ENCODE measurements at regions not wholly inside any gene's neighbourhood (a gene's known extent, or its start where the extent isn't known, plus 50 kb on each side); places are given as distances from the start of the nearest gene placed in this dataset.
"Not testable (repeated sequence)": the region's sequence is repeated elsewhere in the genome, so short reads cannot be mapped to it uniquely, and the experiment has no call there.

DNA sequence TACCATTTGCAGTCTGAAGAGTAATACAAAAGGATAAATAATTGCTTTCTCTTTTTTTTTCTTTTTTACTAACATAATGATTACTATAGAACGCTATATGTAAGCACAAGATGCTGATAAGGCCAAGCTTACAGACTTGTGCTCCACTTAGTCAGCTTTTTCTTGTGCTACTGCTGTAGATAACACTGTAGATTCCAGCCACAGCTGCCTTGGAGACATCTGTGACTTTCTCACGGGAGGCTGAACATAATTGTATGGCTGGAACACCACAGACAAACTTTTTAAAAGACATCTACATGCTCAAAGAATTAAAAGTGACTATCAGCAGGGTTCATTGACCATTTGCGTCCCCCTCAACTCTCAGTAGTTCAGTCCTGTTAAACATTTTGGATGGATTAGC lies 381.7 kb upstream of the AMOT start:
- H3K9me3 Mint-ChIP-seq = peaks cover 0 to 9% (median 2%) of the 10 kb centered on the region in 9 donors
- H3K27ac Mint-ChIP-seq = no peak overlapping the region
- POLR2A ChIA-PET = no interaction called here

DNA sequence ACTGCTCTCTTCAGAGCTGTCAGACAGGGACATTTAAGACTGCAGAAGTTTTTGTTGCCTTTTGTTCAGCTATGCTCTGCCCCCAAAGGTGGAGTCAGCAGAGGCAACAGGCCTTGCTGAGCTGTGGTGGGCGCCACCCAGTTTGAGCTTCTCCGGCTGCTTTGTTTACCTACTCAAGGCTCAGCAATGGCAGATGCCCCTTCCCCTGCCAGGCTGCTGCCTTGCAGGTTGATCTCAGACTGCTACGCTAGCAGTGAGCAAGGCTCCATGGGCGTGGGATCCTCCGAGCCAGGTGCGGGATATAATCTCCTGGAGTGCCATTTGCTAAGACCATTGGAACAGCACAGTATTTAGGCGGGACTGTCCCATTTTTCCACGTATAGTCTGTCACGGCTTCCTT lies 371.4 kb upstream of the AMOT start:
- Mint-ChIP-seq H3K36me3 (peaks cover 0 to 7% (median 0%) of the 10 kb centered on the region in 3 donors), H3K27ac (no peak overlapping the region), H3K4me1 (no peaks in the 10 kb centered on the region)

More for the DNA sequence above, 381.7 kb upstream of the AMOT start:
- H3K4me1 Mint-ChIP-seq = no peaks in the 10 kb centered on the region
- ATAC-seq (no peak), DNase-seq (no peak)
- no peaks in the 10 kb centered on the region for H3K27me3 Mint-ChIP-seq
- no peaks in the 10 kb centered on the region for H3K36me3 Mint-ChIP-seq
- H3K4me3 Mint-ChIP-seq = no peak overlapping the region

DNA sequence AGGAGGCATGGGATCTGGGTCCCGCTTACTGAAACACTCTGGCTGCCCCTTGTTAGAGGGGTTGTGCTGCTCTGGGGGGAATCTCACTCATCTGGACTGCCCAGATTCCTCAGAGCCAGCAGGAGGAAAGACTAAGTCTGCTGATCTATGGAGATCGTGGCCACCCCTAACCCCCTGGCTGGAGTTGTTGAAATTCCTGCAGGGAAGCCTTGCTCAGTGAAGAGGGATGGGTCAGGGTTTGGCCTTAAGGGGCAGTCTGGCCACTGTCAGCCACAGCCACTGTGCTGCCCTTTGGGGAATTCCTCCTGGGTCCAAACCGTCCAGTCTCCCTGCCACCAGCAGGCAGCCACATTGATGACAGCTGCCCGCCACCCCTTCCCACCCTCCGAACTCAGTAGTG lies 362.0 kb upstream of the AMOT start:
- no peaks in the 10 kb centered on the region for H3K27me3 Mint-ChIP-seq
- POLR2A ChIA-PET = no interaction called here

More for the DNA sequence above, 371.4 kb upstream of the AMOT start:
- Mint-ChIP-seq H3K9me3 (peaks cover 0 to 22% (median 5%) of the 10 kb centered on the region in 9 donors), H3K27me3 (peaks cover 0 to 4% (median 0%) of the 10 kb centered on the region in 5 donors), H3K4me3 (no peak overlapping the region)
- POLR2A ChIA-PET = no interaction called here
- ATAC-seq = no peak
- DNase-seq = no peak

DNA sequence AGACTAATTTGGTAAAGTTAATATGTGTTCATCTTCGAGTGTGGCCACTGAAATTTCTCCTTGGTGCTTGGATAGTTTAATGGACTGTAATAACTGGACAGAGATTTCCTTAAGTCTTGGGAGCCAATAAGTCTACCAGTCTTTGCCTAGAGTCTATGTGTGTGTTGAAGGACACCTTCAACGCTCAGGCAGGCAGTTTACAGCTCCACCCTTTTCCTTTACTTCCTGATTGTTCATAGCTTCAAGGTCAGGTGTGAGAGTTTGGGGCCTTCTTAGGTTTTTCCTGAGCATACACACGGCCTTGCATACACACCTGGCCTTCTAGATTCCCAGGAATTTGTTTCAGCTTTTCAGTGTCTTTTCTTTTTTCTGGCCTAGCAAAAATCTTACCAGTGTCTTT lies 355.3 kb upstream of the AMOT start:
- Mint-ChIP-seq H3K27ac (no peak overlapping the region), H3K36me3 (peaks cover 0 to 3% (median 0%) of the 10 kb centered on the region in 3 donors), H3K4me1 (no peaks in the 10 kb centered on the region), H3K9me3 (peaks cover 0 to 15% (median 2%) of the 10 kb centered on the region in 9 donors), H3K27me3 (no peaks in the 10 kb centered on the region), H3K4me3 (no peak overlapping the region)
- ATAC-seq = no peak
- no peak for DNase-seq
- POLR2A ChIA-PET = no interaction called here

More for the DNA sequence above, 362.0 kb upstream of the AMOT start:
- Mint-ChIP-seq H3K9me3 (peaks cover 0 to 36% (median 11%) of the 10 kb centered on the region in 9 donors), H3K27ac (no peak overlapping the region), H3K36me3 (no peaks in the 10 kb centered on the region), H3K4me1 (no peaks in the 10 kb centered on the region), H3K4me3 (no peak overlapping the region)
- DNase-seq (no peak), ATAC-seq (no peak)

DNA sequence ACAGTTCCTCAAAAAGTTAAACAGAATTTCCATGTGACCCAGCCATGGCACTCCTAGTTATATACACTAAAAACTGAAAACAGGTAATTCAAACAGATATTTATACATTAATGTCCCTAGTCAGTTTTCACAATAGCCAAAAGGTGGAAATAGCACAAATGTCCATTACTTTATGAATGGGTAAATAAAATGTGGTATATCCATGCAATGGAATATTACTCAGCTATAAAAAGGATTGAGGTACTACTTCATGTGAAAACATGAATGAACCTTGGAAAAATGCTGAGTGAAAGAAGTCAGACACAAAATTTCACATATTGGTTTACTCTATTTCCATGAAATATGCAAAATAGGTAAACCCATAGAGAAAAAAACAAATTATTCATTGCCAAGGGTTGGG lies 351.8 kb upstream of the AMOT start:
- no peak overlapping the region for H3K4me3 Mint-ChIP-seq
- H3K4me1 Mint-ChIP-seq = no peaks in the 10 kb centered on the region
- H3K9me3 Mint-ChIP-seq = peaks cover 0 to 12% (median 2%) of the 10 kb centered on the region in 9 donors
- H3K27me3 Mint-ChIP-seq = no peaks in the 10 kb centered on the region
- no peak for ATAC-seq
- DNase-seq = no peak
- POLR2A ChIA-PET = no interaction called here
- peaks cover 0 to 3% (median 0%) of the 10 kb centered on the region in 3 donors for H3K36me3 Mint-ChIP-seq
- no peak overlapping the region for H3K27ac Mint-ChIP-seq

DNA sequence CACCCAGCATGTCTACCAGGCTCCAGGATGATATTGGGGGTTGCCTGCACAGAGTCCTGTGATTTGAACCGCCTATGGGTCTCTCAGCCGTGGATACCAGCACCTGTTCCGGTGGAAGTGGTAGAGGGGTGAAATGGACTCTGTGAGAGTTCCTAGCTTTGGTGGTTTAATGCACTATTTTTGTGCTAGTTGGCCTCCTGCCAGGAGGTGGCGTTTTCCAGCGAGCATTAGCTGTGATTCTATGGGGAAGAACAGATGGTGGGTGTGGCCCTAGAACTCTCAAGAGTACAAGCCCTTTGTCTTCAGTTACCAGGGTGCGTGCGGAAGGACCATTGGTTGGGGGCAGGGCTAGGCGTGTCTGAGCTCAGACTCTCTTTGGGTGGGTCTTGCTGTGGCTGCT lies 316.9 kb upstream of the AMOT start:
- Mint-ChIP-seq H3K27ac (no peak overlapping the region), H3K27me3 (no peaks in the 10 kb centered on the region), H3K4me3 (no peak overlapping the region), H3K9me3 (peaks cover 0 to 18% (median 9%) of the 10 kb centered on the region in 9 donors), H3K36me3 (peaks cover 0 to 5% (median 0%) of the 10 kb centered on the region in 3 donors), H3K4me1 (no peaks in the 10 kb centered on the region)
- DNase-seq (no peak), ATAC-seq (no peak)
- POLR2A ChIA-PET = no interaction called here

DNA sequence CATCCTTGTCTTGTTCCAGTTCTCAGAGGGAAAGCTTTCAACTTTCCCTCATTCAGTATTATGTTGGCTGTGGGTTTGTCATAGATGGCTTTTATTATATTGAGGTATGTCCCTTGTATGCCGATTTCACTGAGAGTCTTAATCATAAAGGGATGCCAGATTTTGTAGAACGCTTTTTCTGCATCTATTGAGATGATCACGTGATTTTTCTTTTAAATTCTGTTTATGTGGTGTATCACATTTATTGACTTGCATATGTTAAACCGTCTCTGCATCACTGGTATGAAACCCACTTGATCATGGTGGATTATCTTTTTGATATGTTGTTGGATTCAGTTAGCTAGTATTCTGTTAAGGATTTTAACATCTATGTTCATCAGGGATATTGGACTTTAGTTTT lies 313.7 kb upstream of the AMOT start:
- H3K36me3 Mint-ChIP-seq, ATAC-seq, POLR2A ChIA-PET, H3K27me3 Mint-ChIP-seq, H3K4me3 Mint-ChIP-seq, DNase-seq, H3K27ac Mint-ChIP-seq, H3K4me1 Mint-ChIP-seq: not testable (repeated sequence)
- peaks cover 0 to 14% (median 9%) of the 10 kb centered on the region in 9 donors for H3K9me3 Mint-ChIP-seq

DNA sequence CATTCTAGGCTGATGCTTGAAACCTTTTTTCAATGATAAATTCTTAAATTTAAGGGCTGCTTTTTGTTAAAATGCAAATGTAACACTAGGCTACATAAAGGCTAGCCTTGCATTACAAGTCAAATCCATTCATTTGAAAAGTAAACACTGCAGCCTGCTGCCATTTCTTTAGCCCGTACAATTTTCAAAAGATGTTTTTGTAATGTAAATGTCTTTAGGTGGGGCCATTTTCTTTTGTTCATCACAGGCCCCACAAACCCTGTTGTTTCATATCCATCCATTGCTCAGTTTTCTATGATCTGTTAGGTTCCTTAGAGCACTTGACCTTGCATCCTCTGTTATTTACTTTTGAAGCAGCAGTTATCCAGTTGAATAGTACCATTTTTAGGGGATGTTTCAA lies 296.2 kb upstream of the AMOT start:
- Mint-ChIP-seq H3K9me3 (peaks cover 0 to 7% (median 0%) of the 10 kb centered on the region in 9 donors), H3K36me3 (no peaks in the 10 kb centered on the region), H3K4me3 (no peak overlapping the region), H3K27ac (no peak overlapping the region), H3K4me1 (no peaks in the 10 kb centered on the region), H3K27me3 (no peaks in the 10 kb centered on the region)
- ATAC-seq (no peak), DNase-seq (no peak)
- POLR2A ChIA-PET = no interaction called here

DNA sequence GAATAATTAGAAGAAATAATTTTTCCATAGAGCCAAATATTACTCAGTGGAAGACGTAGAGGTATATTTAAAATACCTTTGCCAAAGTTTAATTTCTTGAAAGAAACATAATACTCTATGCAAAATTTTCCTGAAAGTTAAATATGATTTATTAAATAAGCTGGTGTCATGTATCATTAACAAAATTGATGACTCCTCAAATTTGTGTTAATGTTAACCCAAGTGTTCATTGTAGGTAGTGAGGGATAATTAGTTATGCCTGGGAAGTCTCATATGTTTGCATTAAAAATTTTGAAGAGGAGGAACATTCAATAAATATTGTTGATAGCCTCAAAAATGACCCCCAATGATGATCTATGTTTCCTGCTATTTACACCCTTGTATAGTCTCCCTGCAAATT lies 292.7 kb upstream of the AMOT start:
- POLR2A ChIA-PET = no interaction called here
- no peaks in the 10 kb centered on the region for H3K36me3 Mint-ChIP-seq
- H3K27me3 Mint-ChIP-seq = no peaks in the 10 kb centered on the region
- no peaks in the 10 kb centered on the region for H3K4me1 Mint-ChIP-seq
- no peak for DNase-seq
- no peak for ATAC-seq
- no peak overlapping the region for H3K27ac Mint-ChIP-seq
- peaks cover 0 to 3% (median 1%) of the 10 kb centered on the region in 9 donors for H3K9me3 Mint-ChIP-seq
- no peak overlapping the region for H3K4me3 Mint-ChIP-seq

DNA sequence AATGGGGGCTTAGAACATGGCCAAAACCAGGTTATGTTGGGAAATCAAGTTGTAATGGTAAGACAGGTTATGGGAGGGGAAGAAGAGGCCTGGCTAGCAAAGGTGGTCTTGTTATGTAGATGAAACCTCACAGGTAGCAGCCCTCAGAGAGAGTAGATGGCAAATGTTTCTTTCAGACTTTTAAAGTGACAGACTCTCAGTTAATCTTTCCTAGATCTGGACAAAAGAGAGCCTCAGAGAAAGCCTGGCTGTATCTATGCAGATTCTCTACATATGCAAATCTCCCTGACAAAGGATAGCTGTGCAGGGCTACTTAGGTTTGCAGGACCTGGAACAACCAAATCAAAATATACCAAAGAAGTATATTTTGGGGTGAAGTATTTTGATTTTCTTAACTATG lies 284.1 kb upstream of the AMOT start:
- H3K4me1 Mint-ChIP-seq = no peaks in the 10 kb centered on the region
- H3K27me3 Mint-ChIP-seq = no peaks in the 10 kb centered on the region
- DNase-seq (no peak), ATAC-seq (no peak)
- no peak overlapping the region for H3K27ac Mint-ChIP-seq
- H3K4me3 Mint-ChIP-seq = no peak overlapping the region
- H3K36me3 Mint-ChIP-seq = no peaks in the 10 kb centered on the region
- H3K9me3 Mint-ChIP-seq = peaks cover 0 to 5% (median 0%) of the 10 kb centered on the region in 9 donors
- POLR2A ChIA-PET = no interaction called here

DNA sequence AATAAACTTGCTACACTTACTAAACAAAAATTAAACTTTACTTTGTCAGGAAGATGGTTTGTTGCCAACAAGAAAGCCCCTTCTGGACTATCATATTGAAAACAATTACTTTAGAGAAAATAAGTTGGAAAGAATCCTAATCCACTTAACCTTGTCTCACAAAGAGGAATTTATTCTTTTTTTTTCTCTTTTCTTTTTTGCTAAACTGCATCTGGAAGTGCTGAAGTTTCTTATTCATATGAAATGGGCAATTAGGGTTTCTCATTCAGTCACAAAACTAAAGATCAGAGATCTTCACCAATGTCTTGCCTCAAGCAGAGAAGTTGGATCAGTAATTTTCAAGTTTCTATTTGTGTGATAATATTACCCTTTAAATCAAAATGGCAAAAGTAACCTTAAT lies 234.9 kb upstream of the AMOT start:
- peaks cover 0 to 5% (median 0%) of the 10 kb centered on the region in 9 donors for H3K9me3 Mint-ChIP-seq
- DNase-seq (no peak), ATAC-seq (no peak)
- H3K27ac Mint-ChIP-seq = no peak overlapping the region
- no peaks in the 10 kb centered on the region for H3K36me3 Mint-ChIP-seq
- POLR2A ChIA-PET = no interaction called here
- no peaks in the 10 kb centered on the region for H3K4me1 Mint-ChIP-seq
- H3K4me3 Mint-ChIP-seq = no peak overlapping the region
- H3K27me3 Mint-ChIP-seq = no peaks in the 10 kb centered on the region

DNA sequence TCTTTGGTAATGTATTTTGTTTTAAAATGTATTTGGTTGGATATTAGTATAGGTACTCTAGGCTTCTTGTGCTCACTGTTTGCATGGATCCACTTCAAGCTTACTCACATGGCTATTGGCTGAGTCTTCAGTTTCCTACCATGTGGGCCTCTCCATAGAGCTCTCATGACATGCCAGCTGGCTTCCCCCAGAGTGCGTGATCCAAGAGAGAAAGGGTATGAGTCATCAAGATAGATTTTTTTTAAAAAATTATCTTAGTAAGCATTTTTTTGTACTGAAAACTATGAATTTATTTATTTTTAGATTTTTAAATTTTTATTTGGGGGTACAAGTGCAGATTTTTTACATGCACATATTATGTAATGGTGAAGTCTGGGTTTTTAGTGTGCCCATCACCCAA lies 219.1 kb upstream of the AMOT start:
- H3K27ac Mint-ChIP-seq = no peak overlapping the region
- H3K4me3 Mint-ChIP-seq = no peak overlapping the region
- peaks cover 0 to 27% (median 3%) of the 10 kb centered on the region in 9 donors for H3K9me3 Mint-ChIP-seq
- DNase-seq (no peak), ATAC-seq (no peak)
- POLR2A ChIA-PET = no interaction called here
- H3K4me1 Mint-ChIP-seq = no peaks in the 10 kb centered on the region
- no peaks in the 10 kb centered on the region for H3K27me3 Mint-ChIP-seq
- peaks cover 0 to 5% (median 0%) of the 10 kb centered on the region in 3 donors for H3K36me3 Mint-ChIP-seq

DNA sequence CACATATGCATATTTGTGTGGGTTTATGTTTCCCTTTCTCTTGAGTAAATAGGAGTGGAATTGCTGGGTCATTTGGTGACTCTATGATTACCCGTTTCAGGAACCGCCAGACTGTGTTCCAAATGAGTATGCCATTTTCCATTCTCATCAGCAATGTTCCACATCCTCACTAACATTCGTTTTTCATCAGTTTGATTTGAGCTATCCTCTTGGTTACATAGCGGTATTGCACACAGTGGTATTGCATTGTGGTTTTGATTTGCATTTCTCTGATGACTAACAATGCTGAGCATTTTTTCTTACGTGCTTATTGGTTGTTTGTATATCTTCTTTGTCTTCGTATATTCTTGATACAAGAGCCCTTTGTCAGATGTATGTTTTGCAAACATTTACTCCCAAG lies 218.0 kb upstream of the AMOT start:
- DNase-seq (no peak), ATAC-seq (no peak)
- no peaks in the 10 kb centered on the region for H3K27me3 Mint-ChIP-seq
- no peak overlapping the region for H3K4me3 Mint-ChIP-seq
- POLR2A ChIA-PET = no interaction called here
- peaks cover 0 to 18% (median 2%) of the 10 kb centered on the region in 9 donors for H3K9me3 Mint-ChIP-seq
- no peaks in the 10 kb centered on the region for H3K4me1 Mint-ChIP-seq
- no peak overlapping the region for H3K27ac Mint-ChIP-seq
- H3K36me3 Mint-ChIP-seq = no peaks in the 10 kb centered on the region

DNA sequence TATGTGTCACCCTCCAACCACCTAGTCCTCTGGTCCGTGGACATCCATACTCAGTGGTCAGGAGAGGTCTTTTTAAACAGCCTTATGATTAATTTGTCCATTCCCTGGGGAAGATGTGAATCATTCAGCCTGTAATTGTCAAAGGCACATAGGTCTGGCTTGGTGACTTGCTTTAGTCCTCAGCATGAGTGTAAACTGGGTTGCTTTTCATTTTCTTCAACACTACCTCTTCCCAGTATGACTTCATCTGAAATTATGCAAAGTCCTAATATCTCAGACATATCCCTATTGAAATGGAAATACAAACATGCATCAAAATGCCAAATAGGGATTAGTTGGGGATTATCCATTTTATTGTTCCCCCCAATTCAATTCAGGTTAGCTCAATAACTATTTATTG lies 208.3 kb upstream of the AMOT start:
- DNase-seq = no peak
- H3K36me3 Mint-ChIP-seq = no peaks in the 10 kb centered on the region
- H3K4me3 Mint-ChIP-seq = no peak overlapping the region
- H3K4me1 Mint-ChIP-seq = no peaks in the 10 kb centered on the region
- H3K9me3 Mint-ChIP-seq = peaks cover 0 to 18% (median 5%) of the 10 kb centered on the region in 9 donors
- no peak for ATAC-seq
- peaks cover 0 to 8% (median 0%) of the 10 kb centered on the region in 5 donors for H3K27me3 Mint-ChIP-seq
- POLR2A ChIA-PET = no interaction called here
- no peak overlapping the region for H3K27ac Mint-ChIP-seq

All from naive thymus-derived CD8-positive, alpha-beta T cell (primary cell).